NCI-H526 (cell line): ENCODE measurements at regions not wholly inside any gene's neighbourhood (a gene's known extent, or its start where the extent isn't known, plus 50 kb on each side); places are given as distances from the start of the nearest gene placed in this dataset.
"Not testable (repeated sequence)": the region's sequence is repeated elsewhere in the genome, so short reads cannot be mapped to it uniquely, and the experiment has no call there.

ENCODE experiments used
- DNase-seq, 2 experiments: peaks; one replicate each; lab custom pipeline; 2025; lab: John Stamatoyannopoulos, UW

GRCh38 chr1:223991297-223991857 lies 122.5 kb upstream of the FBXO28 start:
- DNase-seq, result not testable (repeated sequence)

DNA sequence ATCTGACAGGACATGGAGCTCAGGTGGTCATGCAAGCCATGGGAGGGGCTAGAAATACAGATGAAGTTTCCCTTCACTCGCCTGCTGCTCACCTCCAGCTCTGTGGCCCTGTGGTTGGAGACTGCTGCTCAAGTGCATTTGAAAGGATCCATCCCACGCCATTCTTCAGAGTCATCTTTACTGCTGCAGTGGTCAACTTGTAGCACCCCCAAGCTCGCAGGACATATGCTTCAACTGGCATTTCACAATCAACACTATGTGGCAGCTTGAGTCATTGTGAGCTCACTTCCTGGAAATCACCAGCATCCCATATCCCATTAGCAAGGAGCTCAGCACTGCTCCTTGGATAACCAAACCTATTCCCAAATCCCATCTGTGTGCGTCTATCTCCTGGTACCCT lies 116.2 kb upstream of the TP53BP2 start:
- not testable (repeated sequence) for DNase-seq

DNA sequence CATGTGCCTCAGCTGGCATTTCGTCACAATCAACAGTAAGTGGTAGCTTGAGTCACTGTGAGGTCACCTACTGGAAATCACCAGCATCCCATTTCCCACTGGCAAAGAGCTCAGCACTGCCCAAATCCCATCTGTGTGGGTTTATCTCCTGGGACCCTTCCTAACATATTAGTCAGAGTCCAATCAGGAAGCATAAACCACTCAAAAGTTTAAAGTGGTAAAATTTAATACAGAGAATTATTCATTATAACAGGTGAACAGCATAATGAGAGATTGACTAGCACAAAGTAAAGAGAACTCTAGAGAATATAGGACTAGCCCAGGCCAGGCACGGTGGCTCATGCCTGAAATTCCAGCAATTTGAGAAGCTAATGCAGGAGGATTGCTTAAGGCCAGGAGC lies 107.1 kb upstream of the TP53BP2 start:
- DNase-seq, result not testable (repeated sequence)

- not testable (repeated sequence) for DNase-seq
Measured at GRCh38 chr1:223951551-223951950, 105.8 kb upstream of the TP53BP2 start.

GRCh38 chr1:223949944-223950343 lies 104.2 kb upstream of the TP53BP2 start:
- DNase-seq, result not testable (repeated sequence)

DNA sequence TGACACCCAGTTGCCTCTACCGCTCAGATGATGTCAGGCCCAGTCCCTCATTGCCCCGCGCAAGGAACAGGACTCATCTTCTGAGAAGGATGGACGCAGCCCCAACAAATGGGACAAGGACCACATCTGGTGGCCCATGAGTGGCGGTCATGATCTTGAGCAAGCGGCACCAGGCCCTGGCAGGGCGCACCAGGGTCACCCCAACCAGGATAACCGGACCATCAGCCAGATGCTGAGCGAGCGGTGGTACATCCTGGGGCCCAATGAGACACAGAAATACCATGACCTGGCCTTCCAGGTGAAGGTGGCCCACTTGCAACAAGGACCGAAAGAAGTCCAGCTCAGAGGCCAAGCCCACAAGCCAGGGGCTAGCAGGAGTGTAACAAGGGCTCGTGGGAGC lies 102.3 kb upstream of the TP53BP2 start:
- DNase-seq, result not testable (repeated sequence)

GRCh38 chr1:223936592-223936991 lies 90.8 kb upstream of the TP53BP2 start:
- not testable (repeated sequence) for DNase-seq

GRCh38 chr1:223931476-223931875 lies 85.7 kb upstream of the TP53BP2 start:
- DNase-seq, result not testable (repeated sequence)

- not testable (repeated sequence) for DNase-seq
Measured at GRCh38 chr1:223920805-223921204, 75.1 kb upstream of the TP53BP2 start.

- DNase-seq, result not testable (repeated sequence)
Measured at GRCh38 chr1:223915476-223915875, 69.7 kb upstream of the TP53BP2 start.

DNA sequence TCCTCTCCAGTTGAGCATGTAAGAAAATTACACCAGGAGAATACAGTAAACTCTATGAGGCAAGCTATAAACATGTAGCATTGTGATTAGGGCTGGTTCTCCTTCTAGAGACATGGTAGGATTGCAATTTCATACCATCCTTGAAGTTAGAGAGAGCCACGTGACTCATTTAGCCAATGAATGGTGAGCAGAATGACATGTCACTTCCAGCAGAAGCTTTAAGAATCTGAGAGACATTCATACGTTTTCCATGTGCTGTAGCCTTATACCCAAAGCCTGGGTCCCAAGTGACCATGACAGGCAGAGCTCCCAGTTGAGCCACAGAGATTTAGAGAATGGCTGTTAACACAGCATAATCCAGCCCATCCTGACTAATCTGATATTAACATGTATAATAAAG lies 68.0 kb upstream of the TP53BP2 start:
- not testable (repeated sequence) for DNase-seq

GRCh38 chr1:223907943-223908587 lies 62.3 kb upstream of the TP53BP2 start:
- DNase-seq, result not testable (repeated sequence)

GRCh38 chr1:223903221-223903620 lies 57.5 kb upstream of the TP53BP2 start:
- DNase-seq, result not testable (repeated sequence)

- DNase-seq, result not testable (repeated sequence)
Measured at GRCh38 chr1:223899775-223900174, 54.0 kb upstream of the TP53BP2 start.

DNA sequence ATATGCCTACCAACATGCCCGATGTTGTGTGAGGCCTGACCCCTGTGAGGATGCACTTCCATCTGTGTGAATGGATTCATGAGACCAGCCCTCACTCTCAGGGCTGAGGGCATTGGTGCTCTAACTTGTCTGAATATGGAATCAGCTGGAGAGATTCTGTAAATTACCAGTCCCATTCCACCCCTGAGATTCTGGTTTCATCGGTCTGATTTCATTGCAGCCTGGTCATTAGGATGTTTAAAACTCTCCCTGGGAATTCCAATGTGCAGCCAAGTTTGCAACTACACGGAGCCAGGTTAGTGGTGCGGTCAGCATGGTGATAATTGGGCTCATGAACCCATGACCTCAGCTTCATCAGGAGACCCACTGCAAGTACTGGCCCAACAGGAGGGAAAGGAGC lies 51.4 kb upstream of the TP53BP2 start:
- DNase-seq, result not testable (repeated sequence)

DNA sequence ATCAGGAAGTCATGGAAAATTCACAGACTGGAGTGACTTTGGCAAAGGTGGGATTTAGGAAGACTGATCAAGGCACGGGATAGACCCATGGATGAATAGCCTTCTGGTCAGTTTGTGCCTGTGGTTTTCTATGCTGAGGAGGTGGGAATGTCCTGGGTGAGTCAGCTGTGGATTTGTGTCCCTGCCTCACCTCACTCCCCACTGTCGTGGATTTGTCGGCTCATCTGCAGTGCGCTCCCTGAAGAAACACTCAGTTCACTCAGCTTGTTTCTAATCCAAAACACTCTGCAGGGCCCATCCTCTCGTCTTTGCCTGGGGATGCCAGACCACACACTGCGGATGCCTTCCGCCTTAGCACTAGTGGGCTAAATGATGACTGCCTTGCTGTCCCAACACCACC lies 50.2 kb upstream of the TP53BP2 start:
- not testable (repeated sequence) for DNase-seq
